SU-DHL-6 (cell line): ENCODE measurements at regions not wholly inside any gene's neighbourhood (a gene's known extent, or its start where the extent isn't known, plus 50 kb on each side); places are given as distances from the start of the nearest gene placed in this dataset.

ENCODE experiments used
- H2AFZ ChIP-seq: fragments of 200-600 bp; sonication (generic); 2 replicates; pipeline ENCODE4 v1.6.1; 2014; ENCODE audit warnings: low read depth, mild to moderate bottlenecking, moderate library complexity, mixed read lengths, antibody characterized with exemption, low read length; ENCODE audit not compliant: severe bottlenecking
- H3F3A ChIP-seq: fragments of 200-600 bp; shearing (Covaris generic); 2 replicates; pipeline ENCODE4 v1.6.0; 2016; ENCODE audit warnings: antibody characterized with exemption, mild to moderate bottlenecking; ENCODE audit not compliant: insufficient read depth
- H3K27ac ChIP-seq: fragments of 200-600 bp; sonication (generic); 2 replicates; pipeline ENCODE4 v1.5.1; 2016; ENCODE audit warnings: low read depth, mild to moderate bottlenecking, low read length, moderate library complexity, mixed read lengths
- H3K27me3 ChIP-seq: fragments of 200-600 bp; sonication (generic), shearing (Covaris generic); 2 replicates; pipeline ENCODE4 v1.6.0; 2014; ENCODE audit warnings: mild to moderate bottlenecking, low read length
- H3K36me3 ChIP-seq: fragments of 200-600 bp; sonication (generic); 2 replicates; pipeline ENCODE4 v1.6.1; 2014; ENCODE audit warnings: mild to moderate bottlenecking, low read length, mixed read lengths
- H3K4me2 ChIP-seq: fragments of 300-600, 200-600 bp; shearing (Covaris generic), sonication (generic); 2 replicates; pipeline ENCODE4 v1.6.0; 2014; ENCODE audit warnings: low read length, low read depth, mild to moderate bottlenecking; ENCODE audit not compliant: poor library complexity, severe bottlenecking
- H3K4me3 ChIP-seq: fragments of 200-600 bp; sonication (generic); 2 replicates; pipeline ENCODE4 v1.5.1; 2014; ENCODE audit warnings: antibody characterized with exemption, low read length, mild to moderate bottlenecking, mixed read lengths; ENCODE audit not compliant: insufficient read depth, poor library complexity, severe bottlenecking
- H3K79me2 ChIP-seq: fragments of 200-600 bp; sonication (generic); 2 replicates; pipeline ENCODE4 v1.6.1; 2014; ENCODE audit warnings: mild to moderate bottlenecking, low read length, moderate library complexity; ENCODE audit not compliant: insufficient read depth
- H3K9ac ChIP-seq: fragments of 200-600 bp; sonication (generic); 2 replicates; pipeline ENCODE4 v1.7.0; 2014; ENCODE audit warnings: mild to moderate bottlenecking, low read length
- H3K9me2 ChIP-seq: fragments of 200-600 bp; sonication (generic); replicated peaks from 2 replicates; pipeline ENCODE4 v1.6.1; 2014; ENCODE audit warnings: low read length; ENCODE audit not compliant: insufficient read depth
- H3K9me3 ChIP-seq: fragments of 200-600 bp; sonication (generic); 2 replicates; pipeline ENCODE4 v1.6.1; 2014; ENCODE audit warnings: low read length, mixed read lengths; ENCODE audit not compliant: insufficient read depth
- H4K20me1 ChIP-seq: fragments of 200-600 bp; sonication (generic); 2 replicates; pipeline ENCODE4 v1.6.1; 2014; ENCODE audit warnings: low read depth, mild to moderate bottlenecking, antibody characterized with exemption, low read length, moderate library complexity, mixed read lengths
- EZH2phosphoT487 ChIP-seq: fragments of 200-600 bp; sonication (generic), shearing (Covaris generic); conservative IDR thresholded peaks from 2 replicates; pipeline ENCODE4 v1.6.1; 2018; ENCODE audit warnings: mild to moderate bottlenecking, antibody characterized with exemption, low read length, moderate library complexity, mixed read lengths
- TF ChIP-seq, protein P1 (sequence below): fragments of 200-600 bp; sonication (generic); IDR thresholded peaks from one replicate; pipeline ENCODE4 v1.5.1; 2017; ENCODE audit warnings: antibody characterized with exemption, mild to moderate bottlenecking, low read length, moderate library complexity; ENCODE audit not compliant: insufficient read depth, poor library complexity, severe bottlenecking

DNA sequence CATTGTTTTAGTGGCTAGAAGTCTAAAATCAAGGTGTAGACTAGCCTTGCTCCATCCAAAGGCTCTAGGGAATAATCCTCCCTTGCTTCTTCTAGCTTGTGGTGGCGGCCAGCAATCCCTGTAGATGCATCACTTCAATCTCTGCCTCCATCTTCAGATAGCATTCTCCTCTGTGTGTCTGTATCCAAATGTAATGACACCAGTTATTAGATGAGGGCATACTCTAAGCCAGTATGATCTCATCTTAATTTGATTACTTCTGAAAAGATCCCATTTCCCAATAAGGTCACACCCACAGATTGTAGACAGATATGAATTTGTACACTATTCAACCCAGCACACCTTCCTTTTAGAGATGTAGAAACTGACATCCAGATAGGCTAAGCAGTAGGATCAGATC lies 334.5 kb upstream of the KCNMB2 start:
- Histone ChIP-seq H3K9me2 (no peaks in the 10 kb centered on the region), H2AFZ (no peak overlapping the region), H3F3A (no peaks in the 10 kb centered on the region), H3K4me2 (no peak overlapping the region), H3K27ac (no peak overlapping the region), H3K4me3 (no peak overlapping the region), H3K79me2 (no peaks in the 10 kb centered on the region), H3K9me3 (no peaks in the 10 kb centered on the region), H3K27me3 (no peaks in the 10 kb centered on the region), H4K20me1 (no peaks in the 10 kb centered on the region), H3K9ac (no peak overlapping the region), H3K36me3 (no peaks in the 10 kb centered on the region)
- TF ChIP-seq, protein P1, sequence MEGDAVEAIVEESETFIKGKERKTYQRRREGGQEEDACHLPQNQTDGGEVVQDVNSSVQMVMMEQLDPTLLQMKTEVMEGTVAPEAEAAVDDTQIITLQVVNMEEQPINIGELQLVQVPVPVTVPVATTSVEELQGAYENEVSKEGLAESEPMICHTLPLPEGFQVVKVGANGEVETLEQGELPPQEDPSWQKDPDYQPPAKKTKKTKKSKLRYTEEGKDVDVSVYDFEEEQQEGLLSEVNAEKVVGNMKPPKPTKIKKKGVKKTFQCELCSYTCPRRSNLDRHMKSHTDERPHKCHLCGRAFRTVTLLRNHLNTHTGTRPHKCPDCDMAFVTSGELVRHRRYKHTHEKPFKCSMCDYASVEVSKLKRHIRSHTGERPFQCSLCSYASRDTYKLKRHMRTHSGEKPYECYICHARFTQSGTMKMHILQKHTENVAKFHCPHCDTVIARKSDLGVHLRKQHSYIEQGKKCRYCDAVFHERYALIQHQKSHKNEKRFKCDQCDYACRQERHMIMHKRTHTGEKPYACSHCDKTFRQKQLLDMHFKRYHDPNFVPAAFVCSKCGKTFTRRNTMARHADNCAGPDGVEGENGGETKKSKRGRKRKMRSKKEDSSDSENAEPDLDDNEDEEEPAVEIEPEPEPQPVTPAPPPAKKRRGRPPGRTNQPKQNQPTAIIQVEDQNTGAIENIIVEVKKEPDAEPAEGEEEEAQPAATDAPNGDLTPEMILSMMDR, result no peak
- no peak for TF ChIP-seq EZH2phosphoT487

DNA sequence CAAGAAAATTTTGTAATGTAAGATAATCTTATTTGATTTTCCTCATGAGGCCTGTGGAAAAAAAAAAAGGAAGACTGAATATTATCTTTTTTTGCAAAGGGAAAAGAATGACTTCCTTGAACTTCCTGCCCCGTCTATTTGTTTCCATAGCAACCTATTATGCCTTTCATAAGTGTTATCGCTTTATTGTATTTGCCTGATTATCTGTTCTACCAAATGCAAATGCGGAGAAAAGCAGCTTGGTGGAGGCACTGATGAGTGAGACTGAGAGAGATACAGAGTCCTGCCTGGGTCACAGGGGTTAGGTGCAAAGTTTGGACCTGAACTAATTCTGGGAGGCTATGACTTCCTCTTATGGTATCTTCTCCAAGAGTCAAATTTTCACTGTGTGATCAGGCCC lies 334.0 kb upstream of the KCNMB2 start:
- no peaks in the 10 kb centered on the region for H3K9me3 ChIP-seq
- H3K79me2 ChIP-seq, result no peaks in the 10 kb centered on the region
- H4K20me1 ChIP-seq, result no peaks in the 10 kb centered on the region
- H3K27ac ChIP-seq, result no peak overlapping the region
- H3K9ac ChIP-seq, result no peak overlapping the region
- no peaks in the 10 kb centered on the region for H3K9me2 ChIP-seq
- TF ChIP-seq, protein P1, result no peak
- no peak for TF ChIP-seq EZH2phosphoT487
- no peak overlapping the region for H3K4me2 ChIP-seq
- no peaks in the 10 kb centered on the region for H3K27me3 ChIP-seq
- no peaks in the 10 kb centered on the region for H3F3A ChIP-seq
- H3K4me3 ChIP-seq, result no peak overlapping the region
- H3K36me3 ChIP-seq, result no peaks in the 10 kb centered on the region
- no peak overlapping the region for H2AFZ ChIP-seq

DNA sequence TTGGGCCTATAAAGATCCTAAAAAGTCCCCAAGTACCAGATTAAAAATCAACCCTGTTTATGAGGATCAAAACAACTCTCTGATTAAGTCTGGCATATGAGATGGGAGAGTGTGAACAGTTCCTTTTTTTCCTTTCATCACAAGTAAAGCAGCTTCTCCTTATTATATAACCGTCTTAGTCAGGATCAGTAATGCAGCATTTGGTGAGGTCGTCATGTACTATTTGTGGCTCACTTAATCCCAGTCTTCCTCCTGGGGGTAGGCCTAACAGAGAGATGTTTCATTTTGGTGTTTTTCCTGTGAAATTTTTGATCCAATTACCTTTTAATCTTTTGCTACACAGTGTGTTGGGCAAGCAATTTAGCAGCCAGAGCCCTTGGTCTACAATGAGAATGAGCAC lies 333.1 kb upstream of the KCNMB2 start:
- TF ChIP-seq, protein P1, result no peak
- no peak for TF ChIP-seq EZH2phosphoT487
- Histone ChIP-seq H3K27me3 (no peaks in the 10 kb centered on the region), H3K9ac (no peak overlapping the region), H2AFZ (no peak overlapping the region), H3K9me2 (no peaks in the 10 kb centered on the region), H4K20me1 (no peaks in the 10 kb centered on the region), H3K79me2 (no peaks in the 10 kb centered on the region), H3K9me3 (no peaks in the 10 kb centered on the region), H3F3A (no peaks in the 10 kb centered on the region), H3K27ac (no peak overlapping the region), H3K4me3 (no peak overlapping the region), H3K36me3 (no peaks in the 10 kb centered on the region), H3K4me2 (no peak overlapping the region)

DNA sequence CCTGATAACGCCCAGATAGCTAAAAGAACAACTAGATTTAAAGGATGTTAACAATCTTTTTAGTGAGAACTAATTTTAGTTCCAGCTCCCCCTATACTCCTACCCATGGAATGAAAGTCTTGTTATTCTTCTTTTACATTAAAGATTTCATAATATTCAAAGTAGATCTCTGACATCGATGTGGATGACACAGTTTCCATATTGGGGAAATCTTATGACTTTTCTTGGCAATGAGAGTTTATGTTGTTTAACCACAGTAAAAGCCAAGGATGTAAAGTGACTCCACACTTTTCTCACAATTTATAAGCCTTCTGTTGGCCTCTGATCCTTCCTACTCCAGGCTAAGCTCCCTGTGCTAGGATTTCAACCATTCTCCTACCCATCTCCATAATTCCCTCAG lies 332.6 kb upstream of the KCNMB2 start:
- no peaks in the 10 kb centered on the region for H3K9me2 ChIP-seq
- H3K4me3 ChIP-seq, result no peak overlapping the region
- H3K36me3 ChIP-seq, result no peaks in the 10 kb centered on the region
- H3K9me3 ChIP-seq, result no peaks in the 10 kb centered on the region
- H3F3A ChIP-seq, result no peaks in the 10 kb centered on the region
- no peak overlapping the region for H3K27ac ChIP-seq
- H2AFZ ChIP-seq, result no peak overlapping the region
- no peak overlapping the region for H3K4me2 ChIP-seq
- no peak overlapping the region for H3K9ac ChIP-seq
- H4K20me1 ChIP-seq, result no peaks in the 10 kb centered on the region
- no peak for TF ChIP-seq EZH2phosphoT487
- TF ChIP-seq, protein P1, result no peak
- H3K79me2 ChIP-seq, result no peaks in the 10 kb centered on the region
- H3K27me3 ChIP-seq, result no peaks in the 10 kb centered on the region
